GM23248 (cell line): ENCODE measurements at regions not wholly inside any gene's neighbourhood (a gene's known extent, or its start where the extent isn't known, plus 50 kb on each side); places are given as distances from the start of the nearest gene placed in this dataset.
"Not testable (repeated sequence)": the region's sequence is repeated elsewhere in the genome, so short reads cannot be mapped to it uniquely, and the experiment has no call there.

ENCODE experiments used
- DNase-seq: peaks from one replicate; pipeline ENCODE4 v3.0.0-alpha.2; 2015
- H2AFZ ChIP-seq: fragments of 200-600 bp; sonication (generic); 2 replicates; pipeline ENCODE4 v1.6.1; 2016; ENCODE audit warnings: antibody characterized with exemption
- H3F3A ChIP-seq: fragments of 200-600 bp; sonication (generic); 2 replicates; pipeline ENCODE4 v1.6.1; 2016; ENCODE audit warnings: mild to moderate bottlenecking, antibody characterized with exemption, mixed run types; ENCODE audit not compliant: insufficient read depth
- H3K27ac ChIP-seq: fragments of 200-600 bp; sonication (generic); 2 replicates; pipeline ENCODE4 v1.5.1; 2016; ENCODE audit warnings: mild to moderate bottlenecking
- H3K27me3 ChIP-seq: fragments of 200-600 bp; sonication (generic); replicated peaks from 2 replicates; pipeline ENCODE4 v1.6.1; 2016; ENCODE audit warnings: mild to moderate bottlenecking; ENCODE audit not compliant: insufficient read depth
- H3K36me3 ChIP-seq: fragments of 200-600 bp; sonication (generic); 2 replicates; pipeline ENCODE4 v1.6.1; 2016; ENCODE audit warnings: low read depth, mild to moderate bottlenecking
- H3K4me1 ChIP-seq: fragments of 200-600 bp; sonication (generic); 2 replicates; pipeline ENCODE4 v1.6.1; 2016; ENCODE audit warnings: mild to moderate bottlenecking; ENCODE audit not compliant: insufficient read depth
- H3K4me2 ChIP-seq: fragments of 200-600 bp; sonication (generic); one replicate; pipeline ENCODE4 v1.6.1; 2016; ENCODE audit warnings: mild to moderate bottlenecking; ENCODE audit not compliant: unreplicated experiment
- H3K4me3 ChIP-seq: fragments of 200-600 bp; sonication (generic); 2 replicates; pipeline ENCODE4 v1.5.1; 2016; ENCODE audit warnings: mild to moderate bottlenecking
- H3K79me2 ChIP-seq: fragments of 200-600 bp; sonication (generic); 2 replicates; pipeline ENCODE4 v1.6.1; 2016; ENCODE audit warnings: mild to moderate bottlenecking; ENCODE audit not compliant: insufficient read depth
- H3K9ac ChIP-seq: fragments of 200-600 bp; sonication (generic); 2 replicates; pipeline ENCODE4 v1.6.1; 2016; ENCODE audit warnings: mild to moderate bottlenecking
- H3K9me2 ChIP-seq: fragments of 200-600 bp; sonication (generic); 2 replicates; pipeline ENCODE4 v1.6.1; 2016; ENCODE audit warnings: mixed run types, mild to moderate bottlenecking, moderate library complexity; ENCODE audit not compliant: insufficient read depth
- H3K9me3 ChIP-seq: fragments of 200-600 bp; sonication (generic); one replicate; pipeline ENCODE4 v1.6.1; 2017; ENCODE audit warnings: low read depth
- H4K20me1 ChIP-seq: fragments of 200-600 bp; sonication (generic); 2 replicates; pipeline ENCODE4 v1.6.0; 2016; ENCODE audit not compliant: insufficient read depth
- EZH2 ChIP-seq: fragments of 200-600 bp; sonication (generic); IDR thresholded peaks from 2 replicates; pipeline ENCODE4 v1.6.1; 2018; ENCODE audit warnings: antibody characterized with exemption, mild to moderate bottlenecking; ENCODE audit not compliant: insufficient read depth, poor library complexity, severe bottlenecking
- EZH2phosphoT487 ChIP-seq: fragments of 200-600 bp; sonication (generic); IDR thresholded peaks from 2 replicates; pipeline ENCODE4 v1.6.1; 2018; ENCODE audit warnings: antibody characterized with exemption, moderate library complexity, mild to moderate bottlenecking, low read depth; ENCODE audit not compliant: insufficient read depth
- WGBS, 2 experiments: methylation state at CpG; one replicate each; pipeline ENCODE4 v1.1.6; 2015 to 2017; ENCODE audit warnings: low lambda C conversion rate in 2 of 2, low coverage in 1 of 2; ENCODE audit errors: missing lambda C conversion rate in 2 of 2; 5-methylcytosine and 5-hydroxymethylcytosine counted together
- in situ Hi-C: fragments of 300-500 bp; cut with MboI; formaldehyde crosslinking; loops from 2 replicates; pipeline ENCODE4 v1.15.0; 2020

DNA sequence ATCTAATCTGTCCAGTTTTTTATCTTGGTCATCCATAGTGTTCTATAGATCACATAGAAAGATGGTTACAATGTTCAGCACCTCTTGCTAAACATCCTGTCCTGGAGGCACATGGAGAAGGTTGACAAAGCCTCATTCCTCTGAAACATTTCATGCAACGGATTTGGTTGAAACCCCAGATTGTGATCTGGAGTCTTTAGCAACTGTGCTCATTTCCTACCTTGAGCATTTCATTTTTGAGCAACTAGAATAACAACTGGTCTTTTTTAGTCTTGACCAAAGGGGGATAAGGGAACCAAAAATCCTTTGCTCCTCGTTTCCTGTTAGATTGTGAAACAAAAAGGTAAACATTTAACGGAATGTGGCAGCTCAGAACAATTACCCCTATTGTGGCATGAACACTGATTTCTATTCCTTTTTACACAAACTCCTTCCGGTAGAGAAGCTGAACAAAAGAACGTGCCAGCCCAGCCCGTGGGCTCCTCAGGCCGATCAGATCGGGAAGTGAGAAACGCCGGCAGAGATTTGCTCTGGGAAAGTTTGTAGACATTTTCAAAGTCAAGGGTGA lies 94.7 kb upstream of the ERRFI1 start:
- Histone ChIP-seq H3K27ac (no peak overlapping the region), H3F3A (peaks cover 11% of the 10 kb centered on the region), H2AFZ (no peak overlapping the region), H4K20me1 (no peaks in the 10 kb centered on the region), H3K27me3 (no peaks in the 10 kb centered on the region), H3K4me1 (peaks cover 19% of the 10 kb centered on the region), H3K9me3 (no peaks in the 10 kb centered on the region), H3K9ac (no peak overlapping the region), H3K36me3 (no peaks in the 10 kb centered on the region), H3K79me2 (no peaks in the 10 kb centered on the region), H3K4me3 (no peak overlapping the region), H3K4me2 (no peak overlapping the region), H3K9me2 (no peaks in the 10 kb centered on the region)
- 90 to 93% methylated on average over 10 of the region's 10 CpGs for WGBS, 2 experiments
- in situ Hi-C loops, result no loop called here
- no peak for TF ChIP-seq EZH2phosphoT487
- no peak for TF ChIP-seq EZH2
- no peak for DNase-seq

- DNase-seq, H3K79me2 ChIP-seq, H3K9ac ChIP-seq, H3K27me3 ChIP-seq, H3K9me3 ChIP-seq, H3K27ac ChIP-seq, H4K20me1 ChIP-seq, H3K4me2 ChIP-seq, H2AFZ ChIP-seq, H3K9me2 ChIP-seq, H3K4me3 ChIP-seq, in situ Hi-C loops, H3K36me3 ChIP-seq: not testable (repeated sequence)
- WGBS, 2 experiments, result 96 to 98% methylated on average over 6 of the region's 6 CpGs
- Histone ChIP-seq H3K4me1 (peaks cover 19% of the 10 kb centered on the region), H3F3A (peaks cover 11% of the 10 kb centered on the region)
Measured at GRCh38 chr1:8118736-8119135, 92.6 kb upstream of the ERRFI1 start.

DNA sequence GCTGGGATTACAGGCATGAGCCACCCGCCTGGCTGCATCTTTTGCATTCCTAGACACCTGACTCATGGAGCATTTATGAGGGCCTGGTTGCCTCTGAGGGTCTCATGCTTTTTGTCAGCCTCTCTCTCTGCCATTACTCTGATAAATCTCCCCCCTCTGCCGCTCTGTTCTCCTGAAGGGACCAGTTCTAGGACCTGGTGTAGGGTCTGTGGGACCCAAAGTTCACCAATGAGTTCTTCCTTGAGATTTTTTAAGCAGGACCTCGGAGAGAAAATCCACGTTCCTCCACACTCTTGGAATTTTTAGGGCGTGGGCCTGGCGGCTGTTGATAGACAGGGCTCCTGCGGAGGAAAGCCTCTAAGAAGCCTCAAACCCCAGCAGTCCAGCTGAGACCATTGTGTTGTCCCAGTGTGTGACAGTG lies 91.9 kb upstream of the ERRFI1 start:
- no peak for TF ChIP-seq EZH2
- no peak for TF ChIP-seq EZH2phosphoT487
- Histone ChIP-seq H3K9me2 (no peaks in the 10 kb centered on the region), H4K20me1 (no peaks in the 10 kb centered on the region), H3K9me3 (no peaks in the 10 kb centered on the region), H3K79me2 (no peaks in the 10 kb centered on the region), H3K27ac (no peak overlapping the region), H3K4me3 (no peak overlapping the region), H3K36me3 (no peaks in the 10 kb centered on the region), H3F3A (peaks cover 11% of the 10 kb centered on the region), H3K4me1 (peaks cover 25% of the 10 kb centered on the region), H3K4me2 (no peak overlapping the region), H3K27me3 (no peaks in the 10 kb centered on the region), H3K9ac (no peak overlapping the region), H2AFZ (no peak overlapping the region)
- 93 to 95% methylated on average over 7 of the region's 7 CpGs for WGBS, 2 experiments
- in situ Hi-C loops, result no loop called here
- DNase-seq, result no peak

DNA sequence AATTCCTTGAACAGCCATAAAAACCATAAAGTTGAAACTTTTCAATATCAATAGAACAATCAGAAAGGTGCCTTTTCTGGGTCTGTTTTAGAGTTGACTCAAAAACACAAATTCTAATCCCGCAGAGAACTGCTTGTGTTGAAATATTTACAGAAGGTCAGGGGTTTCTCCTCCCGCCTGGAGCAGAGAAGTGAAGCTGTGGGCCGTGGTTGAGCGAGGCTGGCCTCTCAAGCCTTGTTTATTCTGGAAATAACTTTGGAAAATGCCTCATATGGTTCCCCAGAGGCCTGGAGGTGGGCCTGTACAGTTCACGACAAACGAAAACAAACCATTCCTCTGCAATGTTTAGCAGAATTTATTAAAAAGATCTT lies 90.8 kb upstream of the ERRFI1 start:
- 8 to 10% methylated on average over 6 of the region's 6 CpGs for WGBS, 2 experiments
- in situ Hi-C loops, result no loop called here
- Histone ChIP-seq H3K27ac (peak overlapping the region; percentile 36), H2AFZ (peak overlapping the region; percentile 80), H3K4me3 (0 out of 2 replicates have a peak overlapping the region, but pooled peaks have one; percentile 12), H3K36me3 (no peaks in the 10 kb centered on the region), H3K79me2 (no peaks in the 10 kb centered on the region), H3K9me3 (no peaks in the 10 kb centered on the region), H3F3A (peaks cover 11% of the 10 kb centered on the region), H3K4me1 (peaks cover 21% of the 10 kb centered on the region), H3K27me3 (no peaks in the 10 kb centered on the region), H4K20me1 (no peaks in the 10 kb centered on the region), H3K9me2 (no peaks in the 10 kb centered on the region), H3K9ac (peak overlapping the region; percentile 30), H3K4me2 (peak overlapping the region; percentile 33)
- DNase-seq, result peak; percentile 74
- TF ChIP-seq EZH2phosphoT487, result no peak
- no peak for TF ChIP-seq EZH2

- WGBS, 2 experiments, result 85 to 92% methylated on average over 9 of the region's 9 CpGs
- Histone ChIP-seq H3K36me3 (no peaks in the 10 kb centered on the region), H3K9me2 (no peaks in the 10 kb centered on the region), H3K9me3 (no peaks in the 10 kb centered on the region), H3K27me3 (no peaks in the 10 kb centered on the region), H3K27ac (no peak overlapping the region), H3F3A (peaks cover 11% of the 10 kb centered on the region), H3K4me3 (no peak overlapping the region), H4K20me1 (no peaks in the 10 kb centered on the region), H3K79me2 (no peaks in the 10 kb centered on the region), H3K4me2 (no peak overlapping the region), H3K4me1 (peaks cover 21% of the 10 kb centered on the region), H2AFZ (no peak overlapping the region), H3K9ac (no peak overlapping the region)
- in situ Hi-C loops, result no loop called here
- DNase-seq, result no peak
- no peak for TF ChIP-seq EZH2phosphoT487
- no peak for TF ChIP-seq EZH2
Measured at GRCh38 chr1:8115769-8116167, 89.7 kb upstream of the ERRFI1 start.
